ENCODE measurements at regions not wholly inside any gene's neighbourhood (a gene's known extent, or its start where the extent isn't known, plus 50 kb on each side); places are given as distances from the start of the nearest gene placed in this dataset.

GRCh38 chr6:56889492-56889891, 65.4 kb upstream of the BEND6 start:
- TF ChIP-seq POLR2AphosphoS5 (IDR thresholded peaks at IDR 0.05): no peak
- TF ChIP-seq CTCF (IDR thresholded peaks at IDR 0.05): no peak
